ENCODE measurements at regions not wholly inside any gene's neighbourhood (a gene's known extent, or its start where the extent isn't known, plus 50 kb on each side); places are given as distances from the start of the nearest gene placed in this dataset.

DNA sequence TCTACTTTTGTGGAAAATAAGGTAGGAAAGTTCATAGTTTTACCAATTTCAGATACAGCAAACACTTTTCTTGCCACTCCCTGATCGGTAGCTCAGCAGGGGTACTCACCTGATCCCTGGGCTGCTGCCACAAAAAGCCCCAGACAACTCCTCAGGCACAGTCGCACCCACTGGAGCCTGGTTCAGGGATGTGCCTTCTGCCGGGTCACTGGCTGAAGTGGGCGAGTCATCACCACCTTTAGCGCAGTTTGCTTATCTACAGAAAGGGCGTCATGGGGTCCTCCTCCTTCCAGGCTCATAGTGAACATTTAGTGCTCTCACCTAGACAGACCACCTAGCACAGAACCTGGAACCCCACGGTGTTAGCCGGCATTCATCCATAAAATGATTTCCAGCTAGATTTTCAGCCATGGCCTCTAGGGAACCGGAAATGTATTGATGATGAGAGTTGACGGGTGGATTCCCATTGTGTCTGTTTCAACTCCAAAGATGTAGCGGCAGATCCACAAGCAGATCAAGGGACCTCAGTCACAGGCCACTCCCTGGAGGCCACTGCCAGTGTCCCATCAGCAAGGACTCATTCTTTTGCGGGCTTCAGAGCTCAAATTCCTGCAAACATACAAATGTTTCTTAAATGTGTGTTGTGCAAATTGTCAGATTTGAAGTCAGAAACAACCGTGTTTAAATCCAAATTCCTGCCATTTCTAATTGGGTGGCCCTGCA, 408.4 kb upstream of the SALL3 start:
- no peak for DNase-seq (ENCODE audit: low spot score)

GRCh38 chr18:78571831-78572347, 407.7 kb upstream of the SALL3 start:
- DNase-seq (ENCODE audit: low spot score) = no peak

GRCh38 chr18:78573773-78574172, 405.8 kb upstream of the SALL3 start:
- DNase-seq (ENCODE audit: low spot score) = no peak

- DNase-seq (ENCODE audit: low spot score) = no peak
Observed at GRCh38 chr18:78576967-78577366, 402.7 kb upstream of the SALL3 start.

DNA sequence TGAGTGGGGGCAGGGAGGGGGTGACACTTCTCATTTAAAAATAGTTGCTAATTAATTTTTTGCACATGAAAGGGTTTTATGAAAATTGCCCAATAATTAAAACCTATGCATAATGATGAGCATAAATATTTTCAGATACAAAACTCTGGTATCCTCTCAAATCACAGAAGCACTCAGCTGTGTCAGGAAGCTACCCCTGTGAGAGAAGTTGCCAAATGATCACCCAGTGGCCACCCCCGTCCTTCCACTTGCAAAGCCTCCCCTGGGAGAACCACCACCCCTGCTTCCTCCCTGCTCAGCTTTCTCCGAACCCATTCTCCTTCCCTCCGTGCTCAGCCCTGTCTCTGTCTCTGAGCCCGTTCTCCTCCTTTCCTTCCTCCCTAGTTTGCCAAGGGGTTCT, 400.2 kb upstream of the SALL3 start:
- DNase-seq (ENCODE audit: low spot score) = no peak

GRCh38 chr18:78579854-78580577, 399.6 kb upstream of the SALL3 start:
- no peak for DNase-seq (ENCODE audit: low spot score)

GRCh38 chr18:78580835-78581339, 398.7 kb upstream of the SALL3 start:
- DNase-seq (ENCODE audit: low spot score) = no peak

DNA sequence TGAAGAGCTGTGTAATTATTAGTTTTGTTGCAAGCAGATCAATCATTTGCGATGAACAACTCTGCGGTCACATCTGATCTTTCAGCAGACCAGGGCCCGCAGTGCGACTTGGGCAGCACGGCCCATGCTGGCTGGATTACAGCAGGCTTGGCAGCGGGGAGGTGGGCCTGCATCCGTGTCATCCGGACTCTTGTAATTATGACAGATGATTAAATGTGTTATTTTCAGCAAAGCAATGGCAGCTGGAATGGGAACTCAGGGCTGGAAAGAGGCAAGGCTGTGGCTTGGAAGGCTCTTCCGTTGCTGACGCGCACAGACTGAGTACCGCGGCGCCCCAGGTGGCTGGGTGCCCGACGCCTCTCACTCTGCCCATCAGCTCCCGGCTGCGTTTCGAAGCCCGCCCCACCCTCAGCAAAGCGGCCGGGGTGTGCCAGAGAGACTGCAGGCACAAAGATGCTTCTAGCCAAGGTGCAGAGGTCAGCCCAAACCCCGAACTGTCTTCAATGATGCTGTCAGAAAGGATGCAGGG, 397.4 kb upstream of the SALL3 start:
- DNase-seq (ENCODE audit: low spot score) = no peak

GRCh38 chr18:78582898-78583738, 396.5 kb upstream of the SALL3 start:
- DNase-seq (ENCODE audit: low spot score) = no peak

DNA sequence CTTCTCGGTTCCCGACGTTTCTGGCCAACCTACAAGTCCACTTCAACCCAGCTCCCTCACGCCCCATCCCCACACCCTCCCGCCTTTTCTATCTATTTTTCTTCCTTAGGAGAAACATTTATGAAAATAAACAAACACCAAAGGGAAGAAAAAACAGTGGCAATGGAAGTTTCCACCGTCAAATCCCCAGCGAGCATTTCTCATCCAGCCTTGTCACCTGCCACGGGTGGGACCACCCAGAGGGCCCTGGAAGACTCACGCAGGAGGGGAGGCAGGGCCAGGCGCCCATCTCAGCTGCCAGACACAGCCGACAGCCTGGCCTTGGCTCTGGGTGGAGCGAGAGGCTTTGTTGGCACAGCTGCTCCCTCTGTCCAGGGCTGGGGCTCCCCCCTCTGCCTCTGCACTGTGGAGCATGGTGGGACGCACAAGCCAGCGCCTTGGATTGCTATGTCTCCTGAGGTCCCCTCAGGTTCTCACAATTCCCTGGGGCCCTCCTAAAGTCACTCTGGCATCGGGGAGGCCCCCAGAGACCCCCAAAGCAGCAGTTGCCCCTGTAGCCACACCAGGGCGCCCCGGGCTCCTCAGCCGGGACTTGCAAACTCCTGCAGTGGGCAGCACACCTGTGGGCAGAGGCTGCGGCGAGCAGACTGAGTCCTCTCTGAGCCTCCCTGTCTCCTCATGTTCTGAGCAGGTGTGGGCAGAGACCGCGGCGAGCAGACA, 395.7 kb upstream of the SALL3 start:
- no peak for DNase-seq (ENCODE audit: low spot score)

DNA sequence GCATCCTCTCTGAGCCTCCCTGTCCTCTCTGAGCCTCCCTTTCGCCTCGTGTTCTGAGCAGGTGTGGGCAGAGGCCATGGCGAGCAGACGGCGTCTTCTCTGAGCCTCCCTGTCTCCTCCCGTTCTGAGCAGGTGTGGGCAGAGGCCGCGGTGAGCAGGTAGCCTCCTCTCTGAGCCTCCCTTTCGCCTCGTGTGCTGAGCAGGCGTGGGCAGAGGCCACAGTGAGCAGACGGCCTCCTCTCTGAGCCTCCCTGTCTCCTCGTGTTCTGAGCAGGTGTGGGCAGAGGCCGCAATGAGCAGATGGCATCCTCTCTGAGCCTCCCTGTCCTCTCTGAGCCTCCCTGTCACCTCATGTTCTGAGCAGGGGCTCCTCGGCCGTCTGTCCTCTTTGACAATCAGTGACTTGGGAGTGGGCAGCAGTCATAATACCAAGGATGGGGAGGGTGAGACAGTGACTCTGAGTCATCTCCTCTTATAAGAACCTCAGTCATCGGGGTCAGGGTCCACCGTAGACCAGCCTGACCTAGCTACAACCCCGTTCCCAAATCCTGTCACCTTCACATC, 395.1 kb upstream of the SALL3 start:
- DNase-seq (ENCODE audit: low spot score) = no peak

GRCh38 chr18:78586586-78586985, 393.0 kb upstream of the SALL3 start:
- no peak for DNase-seq (ENCODE audit: low spot score)

- no peak for DNase-seq (ENCODE audit: low spot score)
Observed at GRCh38 chr18:78587096-78587495, 392.5 kb upstream of the SALL3 start.

- DNase-seq (ENCODE audit: low spot score) = no peak
Observed at GRCh38 chr18:78587626-78588600, 391.7 kb upstream of the SALL3 start.

DNA sequence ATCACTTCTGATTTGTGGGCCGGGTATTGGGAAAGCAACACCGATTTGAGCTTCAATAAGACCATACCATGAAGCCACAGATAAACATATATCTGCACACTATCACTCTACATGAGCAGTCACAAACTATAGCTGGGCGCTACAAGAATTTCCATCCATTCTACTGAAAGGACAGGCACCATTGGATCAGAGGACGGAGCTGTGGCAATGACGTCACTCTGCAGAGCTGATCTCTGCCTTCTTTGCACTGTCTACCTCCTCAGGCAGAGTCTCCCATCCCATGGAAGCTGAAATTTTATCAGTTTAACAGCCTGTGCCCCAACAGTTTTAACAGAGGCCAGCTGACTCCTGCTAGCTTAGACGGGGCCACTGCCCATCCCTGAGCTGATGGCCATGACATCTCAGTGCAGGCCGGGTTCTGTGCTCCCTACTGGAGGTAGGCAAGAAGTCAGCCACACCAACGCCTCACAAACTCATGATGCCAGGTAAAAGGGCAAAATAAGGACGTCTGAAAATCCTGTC, 389.6 kb upstream of the SALL3 start:
- DNase-seq (ENCODE audit: low spot score) = no peak

GRCh38 chr18:78595453-78595852, 384.2 kb upstream of the SALL3 start:
- no peak for DNase-seq (ENCODE audit: low spot score)

DNA sequence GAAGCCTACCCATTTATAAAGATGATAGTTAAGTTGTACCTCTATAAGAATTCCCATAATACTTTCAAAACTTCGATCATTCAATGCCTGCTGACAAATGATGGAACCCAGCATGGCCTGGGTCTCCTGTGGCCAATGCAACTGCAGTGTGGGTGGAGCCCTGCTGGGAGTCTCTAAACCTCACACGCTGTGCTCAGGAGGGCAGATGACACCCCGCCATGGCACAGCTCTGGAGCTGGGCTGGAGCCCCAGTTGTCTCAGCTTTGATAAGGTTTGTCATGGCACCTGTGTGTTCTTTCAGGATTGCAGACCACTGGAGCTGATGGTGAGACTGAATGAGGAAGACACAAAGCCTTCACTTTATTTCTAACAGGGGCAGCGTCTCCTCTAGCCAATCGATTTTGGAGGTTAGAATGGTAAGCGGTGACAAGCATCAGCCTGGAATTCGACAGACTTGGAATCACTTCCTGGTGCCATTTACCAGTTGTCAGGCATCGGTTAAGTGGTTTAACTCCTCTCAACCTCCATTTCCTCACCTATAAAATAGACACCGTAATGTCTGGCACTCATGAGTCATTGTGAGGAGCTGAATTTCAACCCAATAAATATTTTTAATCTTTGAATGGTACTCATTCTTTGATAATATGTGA, 383.6 kb upstream of the SALL3 start:
- DNase-seq (ENCODE audit: low spot score) = no peak

DNA sequence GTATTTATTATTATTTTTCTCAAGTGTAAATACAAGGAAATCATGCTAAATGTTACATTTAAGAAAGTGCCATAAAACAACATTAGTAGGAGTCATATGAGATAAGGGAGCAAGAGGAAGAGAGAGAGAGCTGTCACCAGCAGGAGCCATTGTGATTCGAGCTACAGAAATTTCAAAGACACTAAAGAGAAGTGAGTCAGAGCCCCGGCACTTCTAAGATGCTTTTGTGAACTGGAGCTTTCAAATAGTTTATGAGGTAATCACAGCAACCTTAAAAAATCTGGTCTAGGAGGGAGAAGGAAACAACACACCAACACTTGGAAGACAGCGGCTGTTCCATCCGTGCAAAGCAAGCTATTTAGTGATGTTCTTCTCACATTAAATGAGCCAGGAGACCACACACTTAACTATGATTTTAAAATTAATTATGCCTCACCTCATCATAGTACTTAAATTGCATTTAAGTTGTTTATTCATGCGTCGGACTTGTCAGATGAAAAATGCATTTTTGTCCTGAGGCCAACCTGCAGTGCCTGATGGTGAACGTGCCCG, 382.7 kb upstream of the SALL3 start:
- no peak for DNase-seq (ENCODE audit: low spot score)

DNA sequence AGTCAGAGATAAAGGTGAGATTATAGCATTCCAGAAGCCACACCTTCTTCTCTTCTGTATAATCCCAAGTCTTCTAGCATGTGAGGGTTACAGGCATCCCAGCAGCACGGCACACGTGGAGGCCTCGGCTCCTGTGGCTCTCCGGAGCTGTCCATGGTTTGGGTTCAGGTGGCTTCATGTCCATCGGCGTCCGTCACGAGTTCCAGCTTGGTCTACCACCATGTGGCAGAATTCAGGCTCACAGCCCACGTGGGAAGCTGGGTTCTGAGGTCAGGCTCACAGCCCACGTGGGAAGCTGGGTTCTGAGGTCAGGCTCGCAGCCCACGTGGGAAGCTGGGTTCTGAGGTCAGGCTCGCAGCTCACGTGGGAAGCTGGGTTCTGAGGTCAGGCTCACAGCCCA, 378.3 kb upstream of the SALL3 start:
- DNase-seq (ENCODE audit: low spot score) = no peak

Data from activated CD4-positive, alpha-beta T cell treated with anti-CD3 and anti-CD28 coated beads, Interleukin-2, Interleukin-4, amounts not matched to agents 100 ng/mL and 50 ng/mL, durations not matched to agents 16 hours and 8 hours (primary cell).